ENCODE measurements at regions not wholly inside any gene's neighbourhood (a gene's known extent, or its start where the extent isn't known, plus 50 kb on each side); places are given as distances from the start of the nearest gene placed in this dataset.

DNA sequence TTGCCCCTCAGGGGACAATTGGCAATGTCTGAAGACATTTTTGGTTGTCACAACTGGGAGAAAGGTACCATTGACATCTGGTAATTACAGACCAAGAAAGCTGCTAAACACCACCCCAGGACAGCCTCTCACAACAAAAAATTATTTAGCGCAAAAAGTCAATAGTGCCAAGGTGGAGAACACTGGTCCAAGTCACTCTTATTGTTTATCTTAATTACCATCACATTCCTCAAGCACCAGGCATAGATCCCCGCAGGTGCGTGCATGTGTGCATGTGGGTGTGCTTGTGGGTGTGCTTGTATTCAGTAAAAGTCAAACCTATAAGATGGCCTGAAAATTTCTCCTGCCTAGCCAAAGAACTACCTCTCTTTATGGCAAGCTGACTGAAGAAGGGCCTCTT, 74.9 kb upstream of the WDR75 start:
- peaks cover 10% of the 10 kb centered on the region; the same call in 1 of the 2 replicates for H3K36me3 ChIP-seq (ENCODE audit: insufficient read depth, low read length)
- H2AFZ ChIP-seq (ENCODE audit: low read length, unreplicated experiment), result no peak overlapping the region
- H3K79me2 ChIP-seq (ENCODE audit: control insufficient read depth, insufficient read depth, low read length, unreplicated experiment), result no peaks in the 10 kb centered on the region
- H3K4me1 ChIP-seq (ENCODE audit: control insufficient read depth, insufficient read depth, low read length, unreplicated experiment), result peaks cover 50% of the 10 kb centered on the region
- H3K4me3 ChIP-seq (ENCODE audit: low read depth, low read length), result no peak overlapping the region
- H3K27me3 ChIP-seq (ENCODE audit: insufficient read depth, low read length), result no peaks in the 10 kb centered on the region
- no peak overlapping the region for H3K27ac ChIP-seq (ENCODE audit: low read depth, low read length)

DNA sequence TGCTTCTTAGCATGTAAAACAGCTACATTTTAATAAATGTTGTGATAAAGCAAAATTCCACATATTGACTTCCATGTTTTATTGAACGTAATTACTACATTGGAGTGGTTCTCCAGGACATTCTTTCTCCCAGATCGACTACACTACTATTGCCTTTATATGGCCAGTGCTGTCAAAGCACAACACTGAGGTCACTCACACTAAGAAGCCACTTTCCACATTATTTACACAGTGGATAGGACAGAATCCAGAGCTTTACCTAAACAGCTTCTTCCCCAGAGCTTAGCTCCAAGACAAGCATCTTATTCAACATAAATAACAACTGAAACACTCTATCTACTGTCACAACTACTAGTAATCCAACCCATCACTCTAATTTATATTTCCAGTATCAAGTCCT, 73.9 kb upstream of the WDR75 start:
- no peaks in the 10 kb centered on the region for H3K79me2 ChIP-seq (ENCODE audit: control insufficient read depth, insufficient read depth, low read length, unreplicated experiment)
- H3K36me3 ChIP-seq (ENCODE audit: insufficient read depth, low read length), result 0 out of 2 replicates have a peak, but pooled peaks cover 6% of the 10 kb centered on the region
- H2AFZ ChIP-seq (ENCODE audit: low read length, unreplicated experiment), result no peak overlapping the region
- H3K27me3 ChIP-seq (ENCODE audit: insufficient read depth, low read length), result no peaks in the 10 kb centered on the region
- H3K4me1 ChIP-seq (ENCODE audit: control insufficient read depth, insufficient read depth, low read length, unreplicated experiment), result peaks cover 54% of the 10 kb centered on the region
- no peak overlapping the region for H3K27ac ChIP-seq (ENCODE audit: low read depth, low read length)
- H3K4me3 ChIP-seq (ENCODE audit: low read depth, low read length), result no peak overlapping the region

DNA sequence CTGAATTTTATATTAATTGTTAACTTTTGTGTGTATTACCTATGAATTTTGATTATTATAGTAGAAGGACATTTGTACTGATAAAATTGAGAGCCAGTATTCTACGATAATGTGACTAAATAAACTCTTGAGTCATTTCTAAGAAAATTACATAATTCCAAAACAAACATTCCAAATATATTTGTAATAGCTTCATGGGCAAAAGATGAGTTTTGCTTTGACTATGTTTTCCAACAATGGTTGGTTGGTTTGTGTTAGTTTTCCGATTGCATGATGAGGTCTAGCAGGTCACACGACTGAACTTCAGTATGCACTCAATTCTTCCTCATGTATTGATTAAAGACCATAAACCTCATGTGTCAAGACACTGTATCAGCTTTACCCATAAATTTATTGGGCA, 71.7 kb upstream of the WDR75 start:
- Histone ChIP-seq H3K27ac (ENCODE audit: low read depth, low read length) (peak overlapping the region; percentile 99), H3K4me1 (ENCODE audit: control insufficient read depth, insufficient read depth, low read length, unreplicated experiment) (peaks cover 57% of the 10 kb centered on the region), H3K36me3 (ENCODE audit: insufficient read depth, low read length) (0 out of 2 replicates have a peak, but pooled peaks cover 6% of the 10 kb centered on the region), H3K27me3 (ENCODE audit: insufficient read depth, low read length) (no peaks in the 10 kb centered on the region), H3K4me3 (ENCODE audit: low read depth, low read length) (peak overlapping the region; percentile 26), H2AFZ (ENCODE audit: low read length, unreplicated experiment) (no peak overlapping the region), H3K79me2 (ENCODE audit: control insufficient read depth, insufficient read depth, low read length, unreplicated experiment) (no peaks in the 10 kb centered on the region)

DNA sequence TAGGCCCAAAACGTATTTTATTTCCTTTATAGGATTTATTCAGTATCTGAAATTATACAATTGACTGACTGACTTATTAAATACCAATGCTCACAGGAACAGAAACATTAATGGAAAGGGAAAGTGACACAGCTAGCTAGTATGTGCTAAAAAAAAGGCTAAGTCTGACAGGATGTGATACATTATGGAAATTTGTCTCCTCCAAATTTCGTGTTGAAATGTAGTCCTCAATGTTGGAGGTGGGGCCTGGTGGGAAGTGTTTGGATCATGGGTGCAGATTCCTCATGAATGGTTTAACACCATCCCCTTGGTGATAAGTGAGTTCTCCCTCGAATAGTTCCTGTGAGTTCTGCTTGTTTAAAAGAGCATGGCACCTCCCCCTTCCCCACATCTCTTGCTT, 70.6 kb upstream of the WDR75 start:
- Histone ChIP-seq H3K79me2 (ENCODE audit: control insufficient read depth, insufficient read depth, low read length, unreplicated experiment) (no peaks in the 10 kb centered on the region), H3K36me3 (ENCODE audit: insufficient read depth, low read length) (0 out of 2 replicates have a peak, but pooled peaks cover 6% of the 10 kb centered on the region), H3K27ac (ENCODE audit: low read depth, low read length) (peak overlapping the region; percentile 99), H2AFZ (ENCODE audit: low read length, unreplicated experiment) (peak overlapping the region; percentile 55), H3K4me1 (ENCODE audit: control insufficient read depth, insufficient read depth, low read length, unreplicated experiment) (peaks cover 63% of the 10 kb centered on the region), H3K4me3 (ENCODE audit: low read depth, low read length) (peak overlapping the region; percentile 26; the same call in 1 of the 2 replicates), H3K27me3 (ENCODE audit: insufficient read depth, low read length) (no peaks in the 10 kb centered on the region)

DNA sequence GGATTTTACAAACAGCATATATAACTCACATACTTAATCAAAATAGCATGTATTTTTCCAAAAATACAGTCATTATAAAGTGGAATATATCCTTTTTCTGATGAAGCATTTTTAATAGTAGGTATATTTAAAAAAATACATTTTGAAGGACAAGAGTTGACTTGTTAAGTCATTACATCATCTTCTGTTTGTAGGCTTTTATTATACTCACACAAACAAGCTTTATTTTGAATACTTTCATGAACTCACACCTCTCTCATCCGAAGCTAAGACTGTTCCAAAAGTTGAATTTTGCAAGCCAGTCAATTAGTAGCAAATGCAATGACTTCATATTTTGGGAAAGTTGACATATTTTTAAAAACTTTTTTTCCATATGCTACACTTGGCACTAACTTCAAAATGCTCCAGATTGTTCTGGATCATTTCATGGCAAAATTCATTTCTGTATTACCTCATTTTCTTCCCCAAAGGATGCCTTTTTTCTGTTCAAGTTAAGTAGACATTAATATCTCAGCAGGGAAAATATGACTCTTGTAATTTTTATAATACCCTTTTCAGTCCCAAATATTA, 68.5 kb upstream of the WDR75 start:
- Histone ChIP-seq H3K36me3 (ENCODE audit: insufficient read depth, low read length) (0 out of 2 replicates have a peak, but pooled peaks cover 6% of the 10 kb centered on the region), H2AFZ (ENCODE audit: low read length, unreplicated experiment) (peak overlapping the region; percentile 47), H3K4me1 (ENCODE audit: control insufficient read depth, insufficient read depth, low read length, unreplicated experiment) (peaks cover 69% of the 10 kb centered on the region), H3K79me2 (ENCODE audit: control insufficient read depth, insufficient read depth, low read length, unreplicated experiment) (no peaks in the 10 kb centered on the region), H3K27ac (ENCODE audit: low read depth, low read length) (peak overlapping the region; percentile 99), H3K4me3 (ENCODE audit: low read depth, low read length) (no peak overlapping the region), H3K27me3 (ENCODE audit: insufficient read depth, low read length) (no peaks in the 10 kb centered on the region)

DNA sequence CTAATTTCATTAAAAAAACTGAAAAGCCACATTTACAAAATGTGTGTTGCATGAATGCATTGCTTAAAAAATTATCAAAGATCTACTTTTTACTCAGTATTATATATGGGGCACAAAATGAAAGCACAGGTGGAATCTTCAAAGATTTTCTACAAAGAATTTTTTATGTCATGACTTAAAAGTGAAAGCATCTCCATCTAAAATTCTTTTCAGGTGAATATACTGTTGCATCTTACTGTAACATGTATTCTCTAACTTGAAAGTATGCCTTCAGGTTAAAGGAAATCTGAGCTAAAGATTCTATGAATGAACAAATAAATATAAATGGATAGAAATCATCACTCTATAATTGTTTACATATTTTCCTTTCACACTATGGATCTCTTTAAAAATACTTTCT, 66.8 kb upstream of the WDR75 start:
- Histone ChIP-seq H2AFZ (ENCODE audit: low read length, unreplicated experiment) (peak overlapping the region; percentile 69), H3K4me1 (ENCODE audit: control insufficient read depth, insufficient read depth, low read length, unreplicated experiment) (peaks cover 63% of the 10 kb centered on the region), H3K4me3 (ENCODE audit: low read depth, low read length) (peak overlapping the region; percentile 38; the same call in 1 of the 2 replicates), H3K36me3 (ENCODE audit: insufficient read depth, low read length) (0 out of 2 replicates have a peak, but pooled peaks cover 6% of the 10 kb centered on the region), H3K27ac (ENCODE audit: low read depth, low read length) (peak overlapping the region; percentile 99), H3K79me2 (ENCODE audit: control insufficient read depth, insufficient read depth, low read length, unreplicated experiment) (no peaks in the 10 kb centered on the region), H3K27me3 (ENCODE audit: insufficient read depth, low read length) (no peaks in the 10 kb centered on the region)

DNA sequence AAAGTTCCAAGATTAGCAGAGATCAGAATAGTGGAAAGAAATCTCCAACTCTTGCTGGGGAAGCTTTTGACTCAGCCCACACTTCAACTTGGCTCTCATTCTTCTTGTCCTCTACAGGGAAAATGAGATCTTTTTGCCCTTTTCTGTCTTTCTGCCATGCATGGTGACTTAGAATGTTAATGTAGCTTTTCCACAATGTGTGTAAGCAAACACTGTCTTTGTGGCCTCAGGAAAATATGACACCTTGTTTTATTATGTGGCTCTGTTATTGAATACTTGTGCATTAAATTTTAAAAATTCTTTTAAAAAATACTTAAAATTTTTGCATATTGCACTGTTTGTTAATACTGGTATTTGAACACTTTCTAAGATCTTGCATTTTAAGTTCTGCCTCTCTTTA, 65.4 kb upstream of the WDR75 start:
- 0 out of 2 replicates have a peak, but pooled peaks cover 6% of the 10 kb centered on the region for H3K36me3 ChIP-seq (ENCODE audit: insufficient read depth, low read length)
- H2AFZ ChIP-seq (ENCODE audit: low read length, unreplicated experiment), result no peak overlapping the region
- H3K4me1 ChIP-seq (ENCODE audit: control insufficient read depth, insufficient read depth, low read length, unreplicated experiment), result peaks cover 61% of the 10 kb centered on the region

DNA sequence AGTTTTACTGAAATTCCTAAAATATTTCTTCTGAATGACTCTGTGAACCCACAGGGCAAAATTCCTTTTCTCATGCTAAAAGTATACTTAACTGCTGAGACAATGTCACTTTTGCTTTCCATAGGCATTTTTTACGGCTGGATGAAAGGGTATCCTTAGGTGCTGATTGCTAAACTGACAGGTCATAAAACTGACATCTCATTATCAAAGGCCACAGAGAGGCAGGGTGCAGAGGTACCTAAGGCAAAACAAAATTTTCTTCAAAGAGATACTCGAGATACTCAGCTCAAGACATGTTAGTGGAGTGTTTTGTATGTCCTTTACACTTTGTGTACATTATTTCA, 62.0 kb upstream of the WDR75 start:
- H3K4me3 ChIP-seq (ENCODE audit: low read depth, low read length), result peak overlapping the region; percentile 54
- H3K4me1 ChIP-seq (ENCODE audit: control insufficient read depth, insufficient read depth, low read length, unreplicated experiment), result peaks cover 35% of the 10 kb centered on the region
- H3K36me3 ChIP-seq (ENCODE audit: insufficient read depth, low read length), result no peaks in the 10 kb centered on the region
- H3K27me3 ChIP-seq (ENCODE audit: insufficient read depth, low read length), result no peaks in the 10 kb centered on the region
- H2AFZ ChIP-seq (ENCODE audit: low read length, unreplicated experiment), result peak overlapping the region; percentile 89
- peak overlapping the region; percentile 85 for H3K27ac ChIP-seq (ENCODE audit: low read depth, low read length)
- no peaks in the 10 kb centered on the region for H3K79me2 ChIP-seq (ENCODE audit: control insufficient read depth, insufficient read depth, low read length, unreplicated experiment)

More for the DNA sequence above, 65.4 kb upstream of the WDR75 start:
- Histone ChIP-seq H3K27me3 (ENCODE audit: insufficient read depth, low read length) (no peaks in the 10 kb centered on the region), H3K27ac (ENCODE audit: low read depth, low read length) (peak overlapping the region; percentile 53), H3K4me3 (ENCODE audit: low read depth, low read length) (no peak overlapping the region), H3K79me2 (ENCODE audit: control insufficient read depth, insufficient read depth, low read length, unreplicated experiment) (no peaks in the 10 kb centered on the region)

DNA sequence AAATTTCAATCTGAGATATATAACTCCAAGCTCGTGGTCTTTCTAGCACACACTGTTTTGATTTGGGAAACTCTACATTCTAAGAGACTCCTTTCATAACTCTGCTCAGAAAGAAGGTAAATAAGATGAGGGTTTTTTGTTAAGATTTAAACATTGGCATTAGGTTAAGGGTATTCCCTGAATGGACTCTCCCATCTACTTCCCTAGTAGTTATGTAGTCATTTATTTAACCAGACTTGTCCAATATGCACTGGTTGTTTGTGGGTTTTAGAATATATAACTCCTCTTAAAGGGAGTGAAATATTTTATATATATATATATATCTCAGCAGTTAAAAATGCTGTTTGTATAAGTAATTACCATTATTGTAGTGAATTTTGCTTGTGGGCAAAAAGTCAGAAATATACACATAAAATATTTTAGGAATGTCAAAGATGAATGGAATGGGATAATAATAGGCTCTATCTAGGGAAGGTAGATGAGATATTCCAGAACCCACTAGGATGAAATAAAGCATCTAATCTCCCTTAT, 61.5 kb upstream of the WDR75 start:
- peaks cover 31% of the 10 kb centered on the region for H3K4me1 ChIP-seq (ENCODE audit: control insufficient read depth, insufficient read depth, low read length, unreplicated experiment)
- H3K79me2 ChIP-seq (ENCODE audit: control insufficient read depth, insufficient read depth, low read length, unreplicated experiment), result no peaks in the 10 kb centered on the region
- no peaks in the 10 kb centered on the region for H3K27me3 ChIP-seq (ENCODE audit: insufficient read depth, low read length)
- peak overlapping the region; percentile 89 for H2AFZ ChIP-seq (ENCODE audit: low read length, unreplicated experiment)
- peak overlapping the region; percentile 54 for H3K4me3 ChIP-seq (ENCODE audit: low read depth, low read length)
- no peaks in the 10 kb centered on the region for H3K36me3 ChIP-seq (ENCODE audit: insufficient read depth, low read length)
- H3K27ac ChIP-seq (ENCODE audit: low read depth, low read length), result peak overlapping the region; percentile 85

DNA sequence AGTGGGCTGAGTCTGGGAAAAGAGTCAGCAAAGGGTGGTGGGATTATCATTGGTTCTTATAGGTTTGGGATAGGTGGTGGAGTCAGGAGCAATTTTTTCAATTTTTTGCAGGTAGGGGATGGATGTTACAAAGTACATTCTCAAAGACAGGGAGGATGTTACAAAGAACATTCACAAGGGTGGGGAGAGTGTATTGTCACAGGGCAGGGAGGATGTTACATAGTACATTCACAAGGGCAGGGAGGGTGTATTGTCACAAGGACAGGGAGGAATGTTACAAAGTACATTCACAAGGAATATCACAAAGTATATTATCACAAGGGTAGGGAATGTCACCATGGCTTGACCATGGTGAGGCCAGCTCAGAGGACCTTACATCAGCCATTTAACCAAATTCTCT, 58.6 kb upstream of the WDR75 start:
- H3K4me1 ChIP-seq (ENCODE audit: control insufficient read depth, insufficient read depth, low read length, unreplicated experiment), result peaks cover 20% of the 10 kb centered on the region
- no peak overlapping the region for H3K27ac ChIP-seq (ENCODE audit: low read depth, low read length)
- no peak overlapping the region for H3K4me3 ChIP-seq (ENCODE audit: low read depth, low read length)
- H3K36me3 ChIP-seq (ENCODE audit: insufficient read depth, low read length), result no peaks in the 10 kb centered on the region
- H3K79me2 ChIP-seq (ENCODE audit: control insufficient read depth, insufficient read depth, low read length, unreplicated experiment), result no peaks in the 10 kb centered on the region
- H2AFZ ChIP-seq (ENCODE audit: low read length, unreplicated experiment), result no peak overlapping the region
- no peaks in the 10 kb centered on the region for H3K27me3 ChIP-seq (ENCODE audit: insufficient read depth, low read length)

DNA sequence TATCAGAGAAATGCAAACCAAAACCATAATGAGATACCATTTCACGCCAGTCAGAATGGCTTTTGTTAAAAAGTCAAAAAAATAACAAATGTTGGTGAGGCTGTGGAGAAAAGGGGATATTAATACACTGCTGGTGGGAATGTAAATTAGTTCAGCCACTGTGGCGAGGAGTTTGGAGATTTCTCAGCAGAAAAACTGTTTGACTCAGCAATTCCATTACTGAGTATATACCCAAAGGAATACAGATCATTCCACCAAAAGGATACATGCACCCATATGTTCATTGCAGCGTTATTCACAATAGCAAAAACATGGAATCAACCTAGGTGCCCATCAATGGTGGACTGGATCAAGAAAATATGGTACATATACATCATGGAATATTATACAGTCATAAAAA, 54.5 kb upstream of the WDR75 start:
- no peaks in the 10 kb centered on the region for H3K36me3 ChIP-seq (ENCODE audit: insufficient read depth, low read length)
- H3K4me1 ChIP-seq (ENCODE audit: control insufficient read depth, insufficient read depth, low read length, unreplicated experiment), result peaks cover 7% of the 10 kb centered on the region
- H2AFZ ChIP-seq (ENCODE audit: low read length, unreplicated experiment), result no peak overlapping the region
- H3K79me2 ChIP-seq (ENCODE audit: control insufficient read depth, insufficient read depth, low read length, unreplicated experiment), result no peaks in the 10 kb centered on the region
- H3K27me3 ChIP-seq (ENCODE audit: insufficient read depth, low read length), result no peaks in the 10 kb centered on the region
- no peak overlapping the region for H3K4me3 ChIP-seq (ENCODE audit: low read depth, low read length)
- no peak overlapping the region for H3K27ac ChIP-seq (ENCODE audit: low read depth, low read length)
